ENCODE measurements at regions not wholly inside any gene's neighbourhood (a gene's known extent, or its start where the extent isn't known, plus 50 kb on each side); places are given as distances from the start of the nearest gene placed in this dataset.

GRCh38 chr1:82110366-82111254 lies 309.9 kb downstream of the ADGRL2 start:
- Histone ChIP-seq H3K4me2 (no peak overlapping the region), H3F3A (ENCODE audit: low read depth) (no peaks in the 10 kb centered on the region), H3K9ac (no peak overlapping the region), H3K4me1 (no peaks in the 10 kb centered on the region), H3K27ac (no peak overlapping the region), H3K27me3 (no peaks in the 10 kb centered on the region), H2AFZ (replicated peaks) (no peak overlapping the region), H4K20me1 (ENCODE audit: low read depth) (no peaks in the 10 kb centered on the region), H3K9me3 (ENCODE audit: low read depth) (no peaks in the 10 kb centered on the region), H3K79me2 (ENCODE audit: low read depth) (no peaks in the 10 kb centered on the region), H3K36me3 (no peaks in the 10 kb centered on the region), H3K4me3 (no peak overlapping the region)
- Mint-ChIP-seq H3K27ac (no peak overlapping the region), H3K4me1 (peaks cover 2% of the 10 kb centered on the region), H3K4me3 (no peak overlapping the region), H3K9me3 (no peaks in the 10 kb centered on the region), H3K36me3 (no peaks in the 10 kb centered on the region), H3K27me3 (ENCODE audit: insufficient read depth, low read depth) (no peaks in the 10 kb centered on the region)
- TF ChIP-seq EZH2 (IDR thresholded peaks at IDR 0.05) (no peak), EZH2phosphoT487 (IDR thresholded peaks at IDR 0.05) (no peak), CTCF (IDR thresholded peaks at IDR 0.05) (no peak)
- no peak for DNase-seq (ENCODE audit: low spot score)

GRCh38 chr1:82108843-82109242 lies 308.1 kb downstream of the ADGRL2 start:
- H3K27me3 ChIP-seq, result no peaks in the 10 kb centered on the region
- Mint-ChIP-seq H3K9me3 (peaks cover 7% of the 10 kb centered on the region), H3K27me3 (ENCODE audit: insufficient read depth, low read depth) (no peaks in the 10 kb centered on the region), H3K27ac (no peak overlapping the region), H3K36me3 (no peaks in the 10 kb centered on the region), H3K4me3 (no peak overlapping the region), H3K4me1 (peaks cover 2% of the 10 kb centered on the region)
- no peak overlapping the region for H3K4me3 ChIP-seq
- no peaks in the 10 kb centered on the region for H3K36me3 ChIP-seq
- H3K9ac ChIP-seq, result no peak overlapping the region
- no peaks in the 10 kb centered on the region for H3F3A ChIP-seq (ENCODE audit: low read depth)
- no peak overlapping the region for H3K27ac ChIP-seq
- no peaks in the 10 kb centered on the region for H3K4me1 ChIP-seq
- no peaks in the 10 kb centered on the region for H3K79me2 ChIP-seq (ENCODE audit: low read depth)
- no peak overlapping the region for H3K4me2 ChIP-seq
- TF ChIP-seq EZH2phosphoT487 (IDR thresholded peaks at IDR 0.05), result no peak
- no peak for TF ChIP-seq EZH2 (IDR thresholded peaks at IDR 0.05)
- no peak for TF ChIP-seq CTCF (IDR thresholded peaks at IDR 0.05)
- no peaks in the 10 kb centered on the region for H4K20me1 ChIP-seq (ENCODE audit: low read depth)
- H2AFZ ChIP-seq (replicated peaks), result no peak overlapping the region
- H3K9me3 ChIP-seq (ENCODE audit: low read depth), result no peaks in the 10 kb centered on the region
- DNase-seq (ENCODE audit: low spot score), result no peak

GRCh38 chr1:82106672-82107071 lies 305.9 kb downstream of the ADGRL2 start:
- Mint-ChIP-seq H3K27me3 (ENCODE audit: insufficient read depth, low read depth) (no peaks in the 10 kb centered on the region), H3K27ac (no peak overlapping the region), H3K4me3 (no peak overlapping the region), H3K36me3 (no peaks in the 10 kb centered on the region), H3K9me3 (peaks cover 15% of the 10 kb centered on the region), H3K4me1 (peaks cover 2% of the 10 kb centered on the region)
- Histone ChIP-seq H2AFZ (replicated peaks) (no peak overlapping the region), H3K9me3 (ENCODE audit: low read depth) (no peaks in the 10 kb centered on the region), H3K36me3 (no peaks in the 10 kb centered on the region), H3K79me2 (ENCODE audit: low read depth) (no peaks in the 10 kb centered on the region), H3K4me1 (no peaks in the 10 kb centered on the region), H3K27ac (no peak overlapping the region), H3K27me3 (no peaks in the 10 kb centered on the region), H3K9ac (no peak overlapping the region), H3K4me3 (no peak overlapping the region), H3K4me2 (no peak overlapping the region), H3F3A (ENCODE audit: low read depth) (no peaks in the 10 kb centered on the region), H4K20me1 (ENCODE audit: low read depth) (no peaks in the 10 kb centered on the region)
- TF ChIP-seq EZH2phosphoT487 (IDR thresholded peaks at IDR 0.05), result no peak
- TF ChIP-seq CTCF (IDR thresholded peaks at IDR 0.05), result no peak
- TF ChIP-seq EZH2 (IDR thresholded peaks at IDR 0.05), result no peak
- no peak for DNase-seq (ENCODE audit: low spot score)
